Skeletal muscle satellite cell (primary cell): ENCODE measurements at regions not wholly inside any gene's neighbourhood (a gene's known extent, or its start where the extent isn't known, plus 50 kb on each side); places are given as distances from the start of the nearest gene placed in this dataset.

Experiments
- H3K27me3 ChIP-seq: 2 replicates; pipeline ENCODE4 v1.7.0; 2013; ENCODE audit warnings: low read length; ENCODE audit not compliant: control insufficient read depth, insufficient read depth
- H3K36me3 ChIP-seq: 2 replicates; pipeline ENCODE4 v1.7.0; 2013; ENCODE audit warnings: mild to moderate bottlenecking, control low read depth, low read length; ENCODE audit not compliant: insufficient read depth
- H3K4me1 ChIP-seq: 2 replicates; pipeline ENCODE4 v1.7.0; 2013; ENCODE audit warnings: low read length; ENCODE audit not compliant: control insufficient read depth, insufficient read depth
- H3K4me2 ChIP-seq: 2 replicates; pipeline ENCODE4 v1.7.0; 2013; ENCODE audit warnings: mild to moderate bottlenecking, low read length
- H3K4me3 ChIP-seq: 2 replicates; pipeline ENCODE4 v1.7.0; 2013; ENCODE audit warnings: low read length
- H3K9ac ChIP-seq: 2 replicates; pipeline ENCODE4 v1.7.0; 2013; ENCODE audit warnings: mild to moderate bottlenecking, low read depth, low read length, moderate library complexity
- H3K9me3 ChIP-seq: replicated peaks from 2 replicates; pipeline ENCODE4 v1.7.0; 2013; ENCODE audit warnings: mild to moderate bottlenecking, control low read depth, low read length

GRCh38 chr6:91465393-91465792 is 878.5 kb upstream of the MAP3K7 start:
- no peaks in the 10 kb centered on the region for H3K4me1 ChIP-seq
- no peak overlapping the region for H3K4me2 ChIP-seq
- no peak overlapping the region for H3K4me3 ChIP-seq
- H3K36me3 ChIP-seq, result no peaks in the 10 kb centered on the region
- no peaks in the 10 kb centered on the region for H3K27me3 ChIP-seq
- no peaks in the 10 kb centered on the region for H3K9me3 ChIP-seq
- no peak overlapping the region for H3K9ac ChIP-seq

DNA sequence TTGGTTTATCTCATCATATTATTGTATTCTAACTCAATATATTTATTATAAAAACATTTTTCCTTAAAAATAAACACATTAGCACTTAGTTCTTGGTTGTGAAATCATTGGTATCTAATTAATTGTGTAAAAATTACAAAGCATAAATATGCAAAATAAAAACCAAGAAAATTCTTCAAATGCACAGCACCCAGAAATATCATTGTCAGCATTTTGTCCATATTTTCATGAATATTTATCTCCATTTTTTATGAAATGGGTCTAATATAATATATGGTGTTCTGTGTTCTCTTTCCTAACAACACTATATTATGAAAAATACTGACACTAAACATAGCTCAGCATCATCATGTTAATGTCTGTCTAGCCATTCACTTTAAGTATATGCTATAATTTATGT is 877.8 kb upstream of the MAP3K7 start:
- Histone ChIP-seq H3K4me3 (no peak overlapping the region), H3K4me2 (no peak overlapping the region), H3K36me3 (no peaks in the 10 kb centered on the region), H3K4me1 (no peaks in the 10 kb centered on the region), H3K27me3 (no peaks in the 10 kb centered on the region), H3K9me3 (no peaks in the 10 kb centered on the region), H3K9ac (no peak overlapping the region)

DNA sequence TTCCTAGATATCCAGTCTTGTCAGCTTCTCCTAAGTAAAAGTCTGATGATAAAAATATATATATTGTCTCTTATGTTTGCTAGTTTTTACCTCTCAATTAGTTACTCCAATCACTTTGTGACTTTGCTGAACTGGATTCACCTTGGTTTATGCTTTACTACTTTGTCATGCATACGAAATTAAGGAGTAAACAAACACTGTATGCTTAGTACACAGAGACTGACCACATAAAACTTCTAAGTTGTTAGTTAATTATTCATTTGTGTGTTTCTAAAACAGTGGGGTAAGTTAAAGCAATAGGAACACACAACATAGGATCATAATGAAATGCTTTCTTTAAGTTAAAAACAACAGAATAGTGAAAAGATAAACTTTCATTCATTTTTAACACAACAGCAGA is 877.3 kb upstream of the MAP3K7 start:
- no peaks in the 10 kb centered on the region for H3K36me3 ChIP-seq
- no peaks in the 10 kb centered on the region for H3K9me3 ChIP-seq
- H3K4me2 ChIP-seq, result no peak overlapping the region
- no peaks in the 10 kb centered on the region for H3K27me3 ChIP-seq
- no peak overlapping the region for H3K9ac ChIP-seq
- H3K4me1 ChIP-seq, result no peaks in the 10 kb centered on the region
- H3K4me3 ChIP-seq, result no peak overlapping the region

DNA sequence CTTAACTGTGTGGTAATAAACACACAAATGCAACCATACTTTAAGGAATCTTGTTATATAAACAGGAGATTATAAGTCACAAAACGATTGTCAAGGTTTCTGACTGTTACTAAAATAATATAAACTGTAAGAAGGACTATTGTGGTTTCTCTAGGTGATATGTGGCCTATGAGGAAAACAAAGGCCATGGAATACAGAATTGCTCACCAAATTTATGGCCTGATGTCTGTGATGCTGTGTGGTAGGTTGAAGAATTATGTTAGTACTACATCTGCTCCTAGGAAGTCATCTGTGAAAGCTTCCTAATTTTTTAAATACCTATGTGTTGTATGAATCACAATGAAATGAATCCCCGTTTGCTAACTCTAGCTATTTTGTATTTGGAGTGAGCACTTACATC is 875.4 kb upstream of the MAP3K7 start:
- no peaks in the 10 kb centered on the region for H3K27me3 ChIP-seq
- H3K4me3 ChIP-seq, result no peak overlapping the region
- H3K36me3 ChIP-seq, result no peaks in the 10 kb centered on the region
- H3K4me1 ChIP-seq, result no peaks in the 10 kb centered on the region
- H3K9ac ChIP-seq, result no peak overlapping the region
- H3K4me2 ChIP-seq, result no peak overlapping the region
- H3K9me3 ChIP-seq, result no peaks in the 10 kb centered on the region

DNA sequence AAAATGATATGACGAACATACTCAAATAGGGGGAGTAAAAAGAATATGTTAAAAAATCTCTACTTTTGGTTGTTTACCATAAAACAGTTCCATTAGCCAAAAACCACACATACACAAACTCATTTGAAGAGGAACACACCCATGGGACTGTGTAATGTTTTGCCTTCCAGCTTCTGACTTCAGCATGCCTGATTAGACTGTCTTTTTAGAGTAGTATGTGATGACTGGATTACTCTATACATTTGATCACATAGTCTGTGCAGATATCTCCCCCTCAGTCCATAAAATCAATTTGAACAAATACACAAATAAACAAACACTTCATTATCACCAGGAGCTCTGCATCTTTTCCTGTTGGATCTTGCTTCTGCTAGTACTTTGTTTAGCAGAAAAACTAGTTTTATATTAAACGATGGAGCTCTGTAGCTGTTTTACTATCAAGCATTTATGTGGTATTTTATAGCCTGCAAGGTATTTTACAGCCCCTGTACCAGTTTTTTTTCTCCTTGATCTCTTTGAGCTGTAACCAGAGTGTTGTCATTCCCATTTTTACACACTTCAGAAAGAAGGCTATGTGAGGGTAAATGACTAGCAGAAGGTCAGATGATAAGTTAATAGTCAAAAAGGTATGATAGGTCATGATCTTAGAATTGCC is 866.5 kb upstream of the MAP3K7 start:
- H3K4me2 ChIP-seq, result no peak overlapping the region
- H3K36me3 ChIP-seq, result no peaks in the 10 kb centered on the region
- no peak overlapping the region for H3K9ac ChIP-seq
- no peak overlapping the region for H3K4me3 ChIP-seq
- no peaks in the 10 kb centered on the region for H3K9me3 ChIP-seq
- H3K4me1 ChIP-seq, result no peaks in the 10 kb centered on the region
- H3K27me3 ChIP-seq, result no peaks in the 10 kb centered on the region

DNA sequence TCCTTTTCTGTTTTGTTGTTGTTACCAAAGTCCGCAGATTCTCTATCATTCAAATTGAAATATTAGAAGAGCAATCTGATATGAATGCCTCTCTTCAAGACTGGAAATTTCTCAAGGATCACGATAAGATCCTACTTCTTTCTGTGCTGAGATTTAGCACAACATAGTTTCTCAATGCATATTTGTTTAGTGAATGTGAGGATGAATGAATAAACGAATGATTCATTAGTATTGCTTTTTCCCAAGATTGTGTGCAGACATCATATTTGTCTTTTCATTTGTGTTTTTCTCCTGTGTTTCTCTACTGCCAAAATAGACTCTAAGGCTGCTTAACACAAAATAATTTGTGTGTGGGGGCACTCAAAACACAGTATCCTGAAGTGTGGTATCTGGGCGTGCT is 862.7 kb upstream of the MAP3K7 start:
- H3K27me3 ChIP-seq, result no peaks in the 10 kb centered on the region
- H3K36me3 ChIP-seq, result no peaks in the 10 kb centered on the region
- H3K9ac ChIP-seq, result no peak overlapping the region
- no peak overlapping the region for H3K4me3 ChIP-seq
- no peaks in the 10 kb centered on the region for H3K4me1 ChIP-seq
- no peaks in the 10 kb centered on the region for H3K9me3 ChIP-seq
- no peak overlapping the region for H3K4me2 ChIP-seq

DNA sequence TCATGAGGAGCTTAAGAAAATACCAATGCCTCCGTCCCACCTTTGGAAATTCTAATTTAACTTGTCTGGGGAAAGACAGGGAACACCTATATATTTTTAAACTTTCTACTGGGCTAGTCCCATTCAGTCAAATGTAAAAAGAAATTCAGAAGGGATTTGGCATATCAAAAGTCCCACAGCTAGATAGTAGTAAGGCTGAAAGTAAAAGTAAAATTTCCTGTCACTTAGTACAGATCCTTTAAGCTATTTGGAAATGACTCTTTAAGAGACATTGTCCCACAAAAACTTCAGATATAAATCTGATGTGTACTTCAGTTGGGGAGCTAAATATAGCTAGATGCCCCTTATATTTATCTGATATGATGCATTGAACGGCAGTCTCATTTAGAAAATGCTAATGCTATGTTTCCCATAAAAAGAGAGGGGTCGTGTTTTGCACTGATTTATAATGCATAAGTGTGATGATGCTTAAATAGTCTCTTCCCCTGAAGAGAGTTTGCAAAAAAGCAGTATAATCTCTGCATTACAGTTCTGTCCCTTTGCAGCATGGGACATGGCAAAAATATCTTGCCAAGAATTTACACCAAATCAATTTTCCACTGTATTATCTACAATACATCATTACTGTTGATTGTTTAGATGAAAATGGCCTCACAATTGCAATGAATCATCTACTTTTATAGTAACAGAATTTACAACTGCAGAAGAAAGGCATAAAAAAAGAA is 860.8 kb upstream of the MAP3K7 start:
- no peaks in the 10 kb centered on the region for H3K9me3 ChIP-seq
- no peaks in the 10 kb centered on the region for H3K27me3 ChIP-seq
- no peak overlapping the region for H3K9ac ChIP-seq

DNA sequence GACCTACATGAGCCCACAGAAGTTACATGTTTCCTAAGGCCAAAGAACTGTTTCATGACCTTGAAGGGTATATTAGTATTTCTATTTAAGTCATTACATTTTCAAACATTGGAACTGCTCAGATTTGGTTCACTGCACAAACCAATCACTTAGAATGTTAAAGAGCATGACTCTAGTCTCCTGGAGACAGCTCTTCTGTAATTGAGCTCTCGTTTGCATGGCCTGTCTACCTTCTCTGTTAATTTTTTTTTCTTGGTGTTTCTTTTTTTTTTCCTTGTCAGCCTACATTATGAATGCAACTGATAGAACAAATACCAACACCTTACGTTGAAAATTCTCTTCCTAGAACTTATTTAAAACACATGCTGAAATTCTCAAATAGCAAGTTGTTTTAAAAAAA is 860.2 kb upstream of the MAP3K7 start:
- H3K9me3 ChIP-seq, result no peaks in the 10 kb centered on the region
- no peak overlapping the region for H3K4me2 ChIP-seq
- H3K36me3 ChIP-seq, result no peaks in the 10 kb centered on the region
- H3K4me3 ChIP-seq, result no peak overlapping the region
- H3K27me3 ChIP-seq, result no peaks in the 10 kb centered on the region
- no peak overlapping the region for H3K9ac ChIP-seq
- H3K4me1 ChIP-seq, result peaks cover 7% of the 10 kb centered on the region

More for the DNA sequence above, 860.8 kb upstream of the MAP3K7 start:
- no peak overlapping the region for H3K4me3 ChIP-seq
- no peak overlapping the region for H3K4me2 ChIP-seq
- H3K4me1 ChIP-seq, result peaks cover 7% of the 10 kb centered on the region
- H3K36me3 ChIP-seq, result no peaks in the 10 kb centered on the region

DNA sequence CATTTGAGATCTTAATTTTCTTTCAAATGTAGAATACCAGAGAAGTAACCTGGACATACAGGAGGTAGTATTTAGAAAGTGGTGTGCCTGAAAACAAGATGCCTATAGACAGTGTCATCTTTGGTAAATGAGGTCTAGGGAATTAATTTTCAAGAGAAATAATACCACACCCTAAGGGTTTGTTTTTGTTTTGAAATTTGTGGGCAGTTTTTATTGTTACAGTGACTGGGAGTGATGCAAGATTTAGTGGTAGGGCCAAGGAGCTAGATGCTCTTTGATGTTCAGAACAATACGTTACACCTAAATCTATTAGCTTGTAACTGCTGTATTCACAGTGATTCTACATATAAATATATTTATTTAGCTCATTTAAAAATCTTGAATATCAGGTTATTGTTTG is 856.5 kb upstream of the MAP3K7 start:
- Histone ChIP-seq H3K36me3 (no peaks in the 10 kb centered on the region), H3K27me3 (no peaks in the 10 kb centered on the region), H3K4me2 (no peak overlapping the region), H3K4me1 (peaks cover 22% of the 10 kb centered on the region), H3K4me3 (no peak overlapping the region), H3K9me3 (no peaks in the 10 kb centered on the region), H3K9ac (no peak overlapping the region)

GRCh38 chr6:91442342-91442741 is 855.5 kb upstream of the MAP3K7 start:
- no peak overlapping the region for H3K4me3 ChIP-seq

GRCh38 chr6:91438570-91438969 is 851.7 kb upstream of the MAP3K7 start:
- Histone ChIP-seq H3K36me3 (no peaks in the 10 kb centered on the region), H3K9me3 (no peaks in the 10 kb centered on the region), H3K9ac (peak overlapping the region; percentile 0), H3K4me3 (no peak overlapping the region), H3K27me3 (no peaks in the 10 kb centered on the region), H3K4me2 (peak overlapping the region; percentile 16), H3K4me1 (peaks cover 33% of the 10 kb centered on the region)

More at GRCh38 chr6:91442342-91442741, 855.5 kb upstream of the MAP3K7 start:
- Histone ChIP-seq H3K9me3 (no peaks in the 10 kb centered on the region), H3K4me1 (peaks cover 27% of the 10 kb centered on the region), H3K27me3 (no peaks in the 10 kb centered on the region), H3K36me3 (no peaks in the 10 kb centered on the region), H3K9ac (no peak overlapping the region), H3K4me2 (no peak overlapping the region)

GRCh38 chr6:91437315-91437729 is 850.5 kb upstream of the MAP3K7 start:
- peaks cover 27% of the 10 kb centered on the region for H3K4me1 ChIP-seq
- no peaks in the 10 kb centered on the region for H3K27me3 ChIP-seq
- no peaks in the 10 kb centered on the region for H3K36me3 ChIP-seq
- no peaks in the 10 kb centered on the region for H3K9me3 ChIP-seq
- H3K9ac ChIP-seq, result no peak overlapping the region
- no peak overlapping the region for H3K4me2 ChIP-seq
- H3K4me3 ChIP-seq, result no peak overlapping the region
